RCC 7860 (cell line): ENCODE measurements at regions not wholly inside any gene's neighbourhood (a gene's known extent, or its start where the extent isn't known, plus 50 kb on each side); places are given as distances from the start of the nearest gene placed in this dataset.

Experiments used
- DNase-seq: peaks from one replicate; pipeline ENCODE4 v3.0.0-alpha.2; 2015; ENCODE audit warnings: low spot score
- FAIRE-seq: peaks from 2 replicates; lab custom pipeline; 2012; peaks lifted over from hg19 to GRCh38; lab: Jason Lieb, UNC

GRCh38 chr2:236976266-236977062 lies 109.2 kb upstream of the COPS8 start:
- no peak for DNase-seq
- FAIRE-seq, result no peak

GRCh38 chr2:236977063-236977851 lies 108.4 kb upstream of the COPS8 start:
- DNase-seq (no peak), FAIRE-seq (no peak)

GRCh38 chr2:236977852-236978398 lies 107.8 kb upstream of the COPS8 start:
- DNase-seq (no peak), FAIRE-seq (no peak)

- no peak for DNase-seq
- FAIRE-seq, result no peak
Observed at GRCh38 chr2:236979664-236980063, 106.0 kb upstream of the COPS8 start.

GRCh38 chr2:236980961-236981360 lies 104.7 kb upstream of the COPS8 start:
- DNase-seq, result no peak
- no peak for FAIRE-seq

- FAIRE-seq, result no peak
Observed at GRCh38 chr2:236981701-236982485, 103.8 kb upstream of the COPS8 start.

GRCh38 chr2:236982693-236983455 lies 102.8 kb upstream of the COPS8 start:
- no peak for FAIRE-seq
- no peak for DNase-seq

More at GRCh38 chr2:236981701-236982485, 103.8 kb upstream of the COPS8 start:
- DNase-seq, result no peak

- no peak for DNase-seq
- FAIRE-seq, result no peak
Observed at GRCh38 chr2:236984046-236984445, 101.6 kb upstream of the COPS8 start.

- DNase-seq (no peak), FAIRE-seq (no peak)
Observed at GRCh38 chr2:236985761-236986339, 99.8 kb upstream of the COPS8 start.

GRCh38 chr2:236986524-236987330 lies 99.0 kb upstream of the COPS8 start:
- DNase-seq (no peak), FAIRE-seq (no peak)

GRCh38 chr2:236988216-236988615 lies 97.5 kb upstream of the COPS8 start:
- DNase-seq (no peak), FAIRE-seq (no peak)

GRCh38 chr2:236988690-236989624 lies 96.7 kb upstream of the COPS8 start:
- DNase-seq (no peak), FAIRE-seq (no peak)

- FAIRE-seq, result no peak
- no peak for DNase-seq
Observed at GRCh38 chr2:236990552-236990951, 95.1 kb upstream of the COPS8 start.

GRCh38 chr2:236991874-236992273 lies 93.8 kb upstream of the COPS8 start:
- DNase-seq, result no peak
- FAIRE-seq, result no peak

- no peak for FAIRE-seq
- no peak for DNase-seq
Observed at GRCh38 chr2:236993286-236993685, 92.4 kb upstream of the COPS8 start.

GRCh38 chr2:236994361-236994760 lies 91.3 kb upstream of the COPS8 start:
- no peak for FAIRE-seq
- DNase-seq, result no peak

- DNase-seq, result no peak
Observed at GRCh38 chr2:236997069-236997715, 88.5 kb upstream of the COPS8 start.

GRCh38 chr2:236998236-236998635 lies 87.5 kb upstream of the COPS8 start:
- FAIRE-seq (no peak), DNase-seq (no peak)

More at GRCh38 chr2:236997069-236997715, 88.5 kb upstream of the COPS8 start:
- FAIRE-seq, result no peak
